ENCODE measurements at regions not wholly inside any gene's neighbourhood (a gene's known extent, or its start where the extent isn't known, plus 50 kb on each side); places are given as distances from the start of the nearest gene placed in this dataset.

DNA sequence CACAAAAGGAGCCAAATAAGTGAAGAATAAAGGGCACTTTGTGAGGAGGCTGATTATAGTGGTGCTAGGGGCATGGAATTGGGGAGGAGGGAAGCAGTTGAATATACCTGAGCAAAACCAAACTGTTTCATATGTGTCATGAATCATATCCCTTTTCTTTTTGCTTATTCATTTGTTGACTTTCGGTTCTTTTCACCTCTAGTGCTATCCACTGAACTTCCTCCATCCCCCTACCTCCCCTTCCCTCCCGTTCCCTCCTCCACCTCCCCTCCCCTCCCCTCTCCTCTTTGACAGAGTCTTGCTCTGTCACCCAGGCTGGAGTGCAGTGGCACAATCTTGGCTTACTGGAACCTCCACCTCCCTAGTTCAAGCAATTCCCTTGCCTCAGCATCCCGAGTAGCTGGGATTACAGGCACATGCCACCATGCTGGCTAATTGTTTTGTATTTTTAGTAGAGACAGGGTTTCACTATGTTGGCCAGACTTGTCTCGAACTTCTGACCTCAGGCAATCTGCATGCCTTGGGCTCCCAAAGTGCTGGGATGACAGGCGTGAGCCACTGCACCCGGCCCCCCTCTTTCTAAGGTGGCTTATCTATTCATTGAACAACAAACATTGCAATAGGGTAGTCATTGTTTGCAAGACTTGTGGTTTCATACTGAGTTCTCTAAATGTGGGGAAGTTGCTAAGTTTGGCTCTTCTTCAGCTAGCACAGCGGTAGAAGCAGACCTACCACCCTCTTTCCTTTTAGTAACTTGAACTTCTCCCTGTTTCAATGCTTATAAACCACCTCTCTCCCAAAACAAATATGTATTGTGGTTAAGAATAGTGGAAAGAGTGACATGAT lies 150.4 kb upstream of the PRPS1L1 start (continued):
- TF ChIP-seq ZSCAN18 (CRISPR knock-in tag; IDR thresholded peaks at IDR 0.05) = no peak

DNA sequence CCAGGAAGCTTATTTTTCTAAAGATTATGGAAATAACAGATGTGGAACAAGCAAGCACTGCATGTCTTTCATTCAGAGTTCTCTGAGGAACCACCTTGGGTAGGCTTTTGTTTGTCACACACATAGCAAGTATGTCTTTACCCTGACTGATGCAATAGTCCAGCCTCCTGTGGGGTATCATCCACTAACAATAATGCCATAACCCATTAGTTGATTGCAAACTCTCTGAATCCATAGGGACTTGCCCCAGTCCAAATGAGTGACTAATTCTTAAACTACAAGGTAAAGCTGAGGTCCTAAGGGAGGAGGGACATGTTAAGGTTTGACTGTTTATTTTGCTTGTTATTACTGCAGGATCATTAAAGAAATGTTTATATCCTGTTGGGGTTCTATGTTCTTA lies 151.4 kb upstream of the PRPS1L1 start:
- POLR2A ChIA-PET = no interaction called here
- DNase-seq (ENCODE audit: low spot score) (no peak), ATAC-seq (no peak)
- Mint-ChIP-seq H3K4me3 (no peak overlapping the region), H3K4me1 (no peaks in the 10 kb centered on the region), H3K27ac (no peak overlapping the region), H3K9me3 (peaks cover 6% of the 10 kb centered on the region), H3K27me3 (ENCODE audit: low read depth) (no peaks in the 10 kb centered on the region; the same call in 1 of the 2 replicates), H3K36me3 (no peaks in the 10 kb centered on the region)
- TF ChIP-seq NFE2L1 (CRISPR knock-in tag; IDR thresholded peaks at IDR 0.05) (no peak), ATF1 (CRISPR knock-in tag; IDR thresholded peaks at IDR 0.05) (no peak), MXD4 (CRISPR knock-in tag; IDR thresholded peaks at IDR 0.05; ENCODE audit: borderline replicate concordance) (no peak), SP1 (CRISPR knock-in tag; conservative IDR thresholded peaks at IDR 0.05) (no peak), JUN (CRISPR knock-in tag; IDR thresholded peaks at IDR 0.05) (no peak), SMAD3 (CRISPR knock-in tag; IDR thresholded peaks at IDR 0.05; ENCODE audit: borderline replicate concordance) (no peak), PRRX2 (CRISPR knock-in tag; IDR thresholded peaks at IDR 0.05) (no peak), TEAD4 (CRISPR knock-in tag; IDR thresholded peaks at IDR 0.05) (no peak), ETV6 (CRISPR knock-in tag; IDR thresholded peaks at IDR 0.05) (no peak), ERG (CRISPR knock-in tag; IDR thresholded peaks at IDR 0.05) (no peak), ZNF121 (CRISPR knock-in tag; IDR thresholded peaks at IDR 0.05) (no peak), RORB (CRISPR knock-in tag; IDR thresholded peaks at IDR 0.05) (no peak)
- TF ChIP-seq, protein P1, sequence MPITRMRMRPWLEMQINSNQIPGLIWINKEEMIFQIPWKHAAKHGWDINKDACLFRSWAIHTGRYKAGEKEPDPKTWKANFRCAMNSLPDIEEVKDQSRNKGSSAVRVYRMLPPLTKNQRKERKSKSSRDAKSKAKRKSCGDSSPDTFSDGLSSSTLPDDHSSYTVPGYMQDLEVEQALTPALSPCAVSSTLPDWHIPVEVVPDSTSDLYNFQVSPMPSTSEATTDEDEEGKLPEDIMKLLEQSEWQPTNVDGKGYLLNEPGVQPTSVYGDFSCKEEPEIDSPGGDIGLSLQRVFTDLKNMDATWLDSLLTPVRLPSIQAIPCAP (CRISPR knock-in tag; IDR thresholded peaks at IDR 0.05) = no peak
- CTCF ChIA-PET = no interaction called here

- Mint-ChIP-seq H3K27me3 (ENCODE audit: low read depth) (no peaks in the 10 kb centered on the region; the same call in 1 of the 2 replicates), H3K36me3 (no peaks in the 10 kb centered on the region), H3K4me3 (no peak overlapping the region), H3K27ac (no peak overlapping the region), H3K4me1 (no peaks in the 10 kb centered on the region), H3K9me3 (no peaks in the 10 kb centered on the region)
- TF ChIP-seq GRHL2 (CRISPR knock-in tag; IDR thresholded peaks at IDR 0.05; ENCODE audit: insufficient replicate concordance, severe bottlenecking) (no peak), AR (CRISPR knock-in tag; IDR thresholded peaks at IDR 0.05) (no peak), ZMAT4 (CRISPR knock-in tag; IDR thresholded peaks at IDR 0.05) (no peak), ZSCAN18 (CRISPR knock-in tag; IDR thresholded peaks at IDR 0.05) (no peak), CBFB (CRISPR knock-in tag; IDR thresholded peaks at IDR 0.05; ENCODE audit: low read depth) (no peak), SP1 (CRISPR knock-in tag; conservative IDR thresholded peaks at IDR 0.05) (no peak), ZNF396 (CRISPR knock-in tag; IDR thresholded peaks at IDR 0.05; ENCODE audit: borderline replicate concordance) (no peak), ATF1 (CRISPR knock-in tag; IDR thresholded peaks at IDR 0.05) (no peak)
- TF ChIP-seq, protein P2, sequence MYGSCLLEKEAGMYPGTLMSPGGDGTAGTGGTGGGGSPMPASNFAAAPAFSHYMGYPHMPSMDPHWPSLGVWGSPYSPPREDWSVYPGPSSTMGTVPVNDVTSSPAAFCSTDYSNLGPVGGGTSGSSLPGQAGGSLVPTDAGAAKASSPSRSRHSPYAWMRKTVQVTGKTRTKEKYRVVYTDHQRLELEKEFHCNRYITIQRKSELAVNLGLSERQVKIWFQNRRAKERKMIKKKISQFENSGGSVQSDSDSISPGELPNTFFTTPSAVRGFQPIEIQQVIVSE (CRISPR knock-in tag; IDR thresholded peaks at IDR 0.05; ENCODE audit: borderline replicate concordance) = no peak
- TF ChIP-seq, protein P3, sequence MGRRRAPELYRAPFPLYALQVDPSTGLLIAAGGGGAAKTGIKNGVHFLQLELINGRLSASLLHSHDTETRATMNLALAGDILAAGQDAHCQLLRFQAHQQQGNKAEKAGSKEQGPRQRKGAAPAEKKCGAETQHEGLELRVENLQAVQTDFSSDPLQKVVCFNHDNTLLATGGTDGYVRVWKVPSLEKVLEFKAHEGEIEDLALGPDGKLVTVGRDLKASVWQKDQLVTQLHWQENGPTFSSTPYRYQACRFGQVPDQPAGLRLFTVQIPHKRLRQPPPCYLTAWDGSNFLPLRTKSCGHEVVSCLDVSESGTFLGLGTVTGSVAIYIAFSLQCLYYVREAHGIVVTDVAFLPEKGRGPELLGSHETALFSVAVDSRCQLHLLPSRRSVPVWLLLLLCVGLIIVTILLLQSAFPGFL (CRISPR knock-in tag; IDR thresholded peaks at IDR 0.05; ENCODE audit: borderline replicate concordance) = no peak
- POLR2A ChIA-PET = interaction anchor here (0.5 kb wide), 1 partner anchor 199 kb away, joined by 5 read pairs; no protein-coding TSS in a partner anchor
- CTCF ChIA-PET = no interaction called here
- ATAC-seq = no peak
- DNase-seq (ENCODE audit: low spot score) = no peak
These were observed 153.0 kb upstream of the PRPS1L1 start for GRCh38 chr7:18180685-18181084.
